SK-N-MC (cell line): ENCODE measurements at regions not wholly inside any gene's neighbourhood (a gene's known extent, or its start where the extent isn't known, plus 50 kb on each side); places are given as distances from the start of the nearest gene placed in this dataset.
"Not testable (repeated sequence)": the region's sequence is repeated elsewhere in the genome, so short reads cannot be mapped to it uniquely, and the experiment has no call there.

ENCODE experiments used
- DNase-seq: peaks from one replicate; pipeline ENCODE4 v3.0.0-alpha.2; 2011; ENCODE audit warnings: low read depth, low spot score
- H3K27ac ChIP-seq: fragments of 200-600 bp; sonication (generic); 2 replicates; pipeline ENCODE4 v1.5.1; 2016; ENCODE audit warnings: mixed run types
- H3K36me3 ChIP-seq: fragments of 200-600 bp; sonication (generic); 2 replicates; pipeline ENCODE4 v1.6.1; 2017; ENCODE audit warnings: antibody characterized with exemption, low read length, mixed read lengths; ENCODE audit not compliant: insufficient read depth
- H3K4me3 ChIP-seq: fragments of 200-600 bp; sonication (generic); 2 replicates; pipeline ENCODE4 v1.5.1; 2016
- H3K9ac ChIP-seq: fragments of 200-600 bp; sonication (generic); 2 replicates; pipeline ENCODE4 v1.8.0; 2017; ENCODE audit warnings: mixed run types, mixed read lengths; ENCODE audit not compliant: insufficient read length
- H3K9me3 ChIP-seq: fragments of 200-600 bp; sonication (generic); 2 replicates; pipeline ENCODE4 v1.6.1; 2017; ENCODE audit warnings: low read depth, mild to moderate bottlenecking, antibody characterized with exemption, low read length, moderate library complexity, mixed read lengths
- EZH2 ChIP-seq: fragments of 200-600 bp; sonication (generic); IDR thresholded peaks from one replicate; pipeline ENCODE4 v1.6.1; 2017; ENCODE audit warnings: antibody characterized with exemption
- FOXP2 ChIP-seq: optimal IDR thresholded peaks from 2 replicates; pipeline ENCODE3; 2011; ENCODE audit warnings: mild to moderate bottlenecking, moderate library complexity; ENCODE audit not compliant: insufficient read depth; ENCODE audit errors: extremely low read length, control extremely low read depth
- POLR2AphosphoS5 ChIP-seq: IDR thresholded peaks from 2 replicates; pipeline ENCODE4 v1.6.1; 2012; ENCODE audit warnings: mild to moderate bottlenecking, low read depth, low read length, borderline replicate concordance

DNA sequence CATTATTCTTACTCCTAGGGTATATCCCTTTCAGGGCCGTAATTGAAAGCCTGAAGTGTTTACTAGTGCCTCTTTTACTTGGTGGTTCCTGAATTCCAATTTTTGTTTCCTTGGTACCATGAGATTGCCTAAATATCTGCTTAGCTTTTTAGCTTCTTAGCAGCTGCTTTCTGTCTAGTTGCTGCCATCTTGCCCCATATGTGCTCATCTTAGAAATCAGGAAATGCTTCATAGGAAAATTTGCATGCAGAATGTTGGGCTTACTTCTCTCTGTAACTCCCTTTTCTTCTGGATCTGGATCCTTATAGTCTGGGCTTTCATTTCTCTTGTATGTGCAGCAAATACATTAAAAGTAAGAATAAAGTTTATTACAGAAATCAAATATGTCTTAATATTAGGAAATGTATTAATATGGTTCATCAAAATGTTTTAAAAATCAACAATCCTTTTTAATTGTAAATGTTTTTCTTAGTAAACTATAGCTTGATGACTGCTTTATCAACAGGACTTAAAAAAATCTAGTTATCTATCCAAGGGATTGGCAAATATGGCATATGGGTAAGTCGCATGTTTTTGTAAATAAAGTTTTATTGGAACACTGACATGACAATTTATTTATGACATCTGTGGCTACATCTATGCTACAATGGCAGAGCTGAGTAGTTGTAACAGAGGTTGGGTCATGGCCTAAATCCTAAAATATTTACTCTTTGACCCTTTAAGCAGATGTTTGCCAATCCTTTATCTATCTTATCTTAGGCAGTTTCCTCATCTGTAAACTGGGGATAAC lies 73.5 kb upstream of the CDK6 start:
- TF ChIP-seq FOXP2 (no peak), POLR2AphosphoS5 (no peak), EZH2 (no peak)
- DNase-seq, result no peak
- no peak overlapping the region for H3K27ac ChIP-seq
- H3K9ac ChIP-seq, result no peak overlapping the region
- H3K9me3 ChIP-seq, result no peaks in the 10 kb centered on the region
- H3K36me3 ChIP-seq, result no peaks in the 10 kb centered on the region
- H3K4me3 ChIP-seq, result no peak overlapping the region

DNA sequence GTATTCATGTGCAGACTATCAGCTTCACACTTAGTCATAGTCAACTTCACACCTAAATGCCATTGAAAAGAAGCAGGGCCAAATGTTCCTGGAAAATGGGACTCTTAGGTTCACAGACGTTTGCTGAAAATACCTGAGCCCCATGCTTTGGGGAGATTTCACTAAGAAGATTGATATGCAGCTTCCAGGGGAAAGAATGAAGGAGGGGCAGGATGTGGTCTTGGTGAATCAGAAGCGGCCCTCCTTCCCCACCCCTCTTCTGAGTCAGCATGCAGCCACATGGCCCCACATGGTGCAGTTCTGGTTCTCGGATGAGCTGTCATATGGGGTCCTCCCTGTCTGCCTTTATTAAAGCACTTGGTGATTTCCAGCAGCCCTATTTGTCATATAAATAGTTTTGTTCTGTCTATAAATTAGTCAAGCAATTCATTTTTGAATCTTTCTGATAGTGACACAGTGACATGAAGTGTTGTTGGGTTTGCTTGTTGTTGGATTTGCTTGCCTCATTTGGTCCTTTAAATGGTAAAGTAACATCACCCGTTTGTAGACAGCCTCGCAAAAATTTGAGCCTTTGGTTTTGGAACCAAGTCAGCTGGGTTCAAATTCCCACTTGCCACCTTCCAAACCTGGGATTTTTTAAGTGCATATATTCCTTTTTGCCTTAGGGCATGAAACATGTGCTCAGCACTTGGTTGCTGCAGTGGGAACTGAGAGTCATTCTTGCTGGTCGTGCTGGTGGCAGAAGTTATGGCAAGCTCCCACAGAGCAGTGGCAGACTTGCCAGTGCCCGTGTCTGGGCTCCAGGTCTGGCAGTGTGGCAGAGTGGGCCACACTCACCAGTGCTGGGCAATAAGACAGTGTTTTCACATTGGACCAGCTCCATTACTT lies 68.1 kb upstream of the CDK6 start:
- Histone ChIP-seq H3K9ac (no peak overlapping the region), H3K36me3 (no peaks in the 10 kb centered on the region)

DNA sequence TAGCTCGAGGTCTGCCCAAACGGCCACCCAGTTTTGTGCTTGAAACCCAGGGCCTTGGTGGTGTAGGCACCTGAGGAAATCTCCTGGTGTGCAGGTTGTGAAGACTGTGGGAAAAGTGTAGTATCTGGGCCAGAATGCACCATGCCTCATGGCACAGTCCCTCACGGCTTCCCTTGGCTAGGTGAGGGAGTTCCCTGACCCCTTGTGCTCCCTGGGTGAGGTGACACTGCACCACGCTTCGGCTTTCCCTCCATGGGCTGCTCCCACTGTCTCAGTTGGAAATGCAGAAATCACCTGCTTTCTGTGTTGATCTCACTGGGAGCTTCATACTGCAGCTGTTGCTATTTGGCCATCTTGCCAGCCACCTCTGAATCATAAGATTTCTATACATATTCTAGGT lies 62.4 kb upstream of the CDK6 start:
- no peak for TF ChIP-seq POLR2AphosphoS5
- no peak for TF ChIP-seq FOXP2
- no peak for TF ChIP-seq EZH2
- no peak for DNase-seq
- Histone ChIP-seq H3K9ac (no peak overlapping the region), H3K9me3 (no peaks in the 10 kb centered on the region), H3K36me3 (no peaks in the 10 kb centered on the region), H3K27ac (no peak overlapping the region), H3K4me3 (no peak overlapping the region)

More for the DNA sequence above, 68.1 kb upstream of the CDK6 start:
- Histone ChIP-seq H3K9me3 (no peaks in the 10 kb centered on the region), H3K4me3 (no peak overlapping the region), H3K27ac (no peak overlapping the region)
- DNase-seq, result no peak
- TF ChIP-seq FOXP2 (no peak), EZH2 (no peak), POLR2AphosphoS5 (no peak)

DNA sequence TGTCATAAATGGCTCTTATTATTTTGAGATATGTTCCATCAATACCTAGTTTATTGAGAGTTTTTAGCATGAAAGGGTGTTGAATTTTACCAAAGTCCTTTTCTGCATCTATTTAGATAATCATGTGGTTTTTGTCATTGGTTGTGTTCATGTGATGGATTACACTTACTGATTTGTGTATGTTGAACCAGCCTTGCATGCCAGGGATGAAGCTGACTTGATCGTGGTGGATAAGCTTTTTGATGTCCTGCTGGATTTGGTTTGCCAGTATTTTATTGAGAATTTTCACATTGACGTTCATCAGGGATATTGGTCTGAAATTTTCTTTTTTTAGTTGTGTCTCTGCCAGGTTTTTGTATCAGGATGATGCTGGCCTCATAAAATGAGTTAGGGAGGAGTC lies 58.5 kb upstream of the CDK6 start:
- H3K9ac ChIP-seq, H3K9me3 ChIP-seq, H3K27ac ChIP-seq, H3K4me3 ChIP-seq, H3K36me3 ChIP-seq, DNase-seq: not testable (repeated sequence)

DNA sequence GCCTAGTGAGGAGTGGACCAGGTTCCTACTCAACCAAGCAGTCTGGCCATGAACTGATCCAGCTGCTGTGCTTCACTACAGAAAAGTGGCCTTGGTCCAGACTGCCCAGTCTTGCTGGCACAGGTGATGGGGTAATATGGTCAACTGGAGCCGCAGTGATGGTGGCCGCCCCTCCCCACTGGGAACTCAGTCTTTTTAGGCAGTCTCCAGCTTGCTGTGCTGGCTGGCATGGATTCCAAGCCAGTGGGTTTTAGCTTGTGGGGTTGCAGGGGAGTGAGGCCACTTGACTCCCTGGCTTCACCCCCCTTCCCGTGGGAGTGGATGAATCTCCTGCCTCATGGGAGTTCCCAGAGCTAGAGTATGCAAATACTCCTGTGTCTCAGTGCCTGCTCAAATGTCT lies 52.7 kb upstream of the CDK6 start:
- TF ChIP-seq POLR2AphosphoS5, result no peak
- Histone ChIP-seq H3K36me3 (no peaks in the 10 kb centered on the region), H3K4me3 (no peak overlapping the region), H3K9ac (no peak overlapping the region), H3K9me3 (no peaks in the 10 kb centered on the region), H3K27ac (no peak overlapping the region)
- no peak for DNase-seq
